Neural progenitor cell (in vitro differentiated cells): ENCODE measurements at regions not wholly inside any gene's neighbourhood (a gene's known extent, or its start where the extent isn't known, plus 50 kb on each side); places are given as distances from the start of the nearest gene placed in this dataset.

Source experiments
- CTCF ChIP-seq: fragments of 200-600 bp; sonication (generic); IDR thresholded peaks from 2 replicates; pipeline ENCODE4 v1.5.1; 2017; ENCODE audit warnings: antibody characterized with exemption, mild to moderate bottlenecking
- EZH2 ChIP-seq: fragments of 200-600 bp; sonication (generic); IDR thresholded peaks from 2 replicates; pipeline ENCODE4 v1.6.1; 2017; ENCODE audit warnings: antibody characterized with exemption, mild to moderate bottlenecking, moderate library complexity
- EZH2phosphoT487 ChIP-seq: fragments of 200-600 bp; sonication (generic); IDR thresholded peaks from 2 replicates; pipeline ENCODE4 v1.6.1; 2017; ENCODE audit warnings: antibody characterized with exemption

DNA sequence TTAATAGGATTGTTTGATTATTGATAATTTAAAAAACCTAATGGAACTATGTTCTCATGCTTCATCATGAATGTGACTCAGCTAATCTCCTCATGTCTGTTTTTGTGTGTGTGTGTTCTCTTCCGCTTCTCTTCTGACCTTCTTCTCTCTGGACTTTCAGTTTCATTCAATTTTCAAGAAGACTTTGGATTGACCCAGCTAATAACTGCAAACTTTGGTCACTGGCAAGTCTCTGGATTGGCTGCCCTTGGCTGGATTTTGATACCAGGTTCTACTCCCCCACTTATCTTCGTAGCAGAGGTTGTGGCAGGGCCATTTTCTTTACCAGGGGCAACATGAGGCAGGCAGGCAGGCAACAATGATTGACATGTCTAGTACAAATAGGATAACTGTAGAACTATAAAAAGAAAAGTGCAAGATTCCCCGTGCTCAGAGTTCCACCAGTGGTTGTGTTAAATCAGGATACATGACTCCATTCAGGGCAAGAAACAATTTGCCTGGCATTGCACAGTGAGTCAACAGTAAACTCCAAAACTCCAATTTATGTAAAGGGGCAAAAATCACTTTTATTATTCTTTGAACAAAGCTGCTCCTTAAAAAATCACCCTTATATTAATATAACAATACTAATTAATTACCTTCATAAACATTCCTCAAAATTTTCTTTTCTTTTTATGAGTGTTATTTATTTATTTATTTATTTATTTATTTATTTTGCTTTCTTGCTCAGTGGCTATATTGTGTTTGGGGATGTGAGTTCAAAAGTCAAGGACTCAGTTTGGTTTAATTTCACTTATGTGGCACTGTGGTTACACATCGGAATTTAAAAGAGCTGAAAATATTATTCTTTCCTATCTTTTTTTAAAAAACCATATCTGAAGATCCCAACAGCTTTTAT lies 167.6 kb downstream of the RND3 start:
- no peak for TF ChIP-seq CTCF
- TF ChIP-seq EZH2, result no peak
- no peak for TF ChIP-seq EZH2phosphoT487
